Astrocyte (in vitro differentiated cells and primary cell): ENCODE measurements at regions not wholly inside any gene's neighbourhood (a gene's known extent, or its start where the extent isn't known, plus 50 kb on each side); places are given as distances from the start of the nearest gene placed in this dataset.

ENCODE experiments used
- DNase-seq: peaks from one replicate; pipeline ENCODE4 v3.0.0-alpha.2; 2010; ENCODE audit warnings: low read depth
- FAIRE-seq: peaks from 2 replicates; lab custom pipeline; 2011; peaks lifted over from hg19 to GRCh38; lab: Jason Lieb, UNC
- H2AFZ ChIP-seq: 2 replicates; pipeline ENCODE4 v1.6.0; 2012; ENCODE audit warnings: low read depth, low read length, inconsistent platforms
- H3K27ac ChIP-seq: 2 replicates; pipeline ENCODE4 v1.5.1; 2011; ENCODE audit warnings: low read depth, low read length, inconsistent platforms
- H3K27me3 ChIP-seq: 2 replicates; pipeline ENCODE4 v1.6.0; 2011; ENCODE audit warnings: low read length, inconsistent platforms; ENCODE audit not compliant: insufficient read depth
- H3K36me3 ChIP-seq: 2 replicates; pipeline ENCODE4 v1.5.1; 2011; ENCODE audit warnings: low read length, inconsistent platforms; ENCODE audit not compliant: insufficient read depth
- H3K4me1 ChIP-seq: 2 replicates; pipeline ENCODE4 v1.5.1; 2011; ENCODE audit warnings: low read length, inconsistent platforms; ENCODE audit not compliant: insufficient read depth
- H3K4me2 ChIP-seq: 2 replicates; pipeline ENCODE4 v1.6.0; 2012; ENCODE audit warnings: low read length, inconsistent platforms
- H3K4me3 ChIP-seq: 2 replicates; pipeline ENCODE4 v1.5.1; 2011; ENCODE audit warnings: low read depth, mild to moderate bottlenecking, low read length, inconsistent platforms; ENCODE audit not compliant: insufficient read depth
- H3K79me2 ChIP-seq: 2 replicates; pipeline ENCODE4 v1.6.0; 2012; ENCODE audit warnings: mild to moderate bottlenecking, low read length, inconsistent platforms; ENCODE audit not compliant: insufficient read depth
- H3K9ac ChIP-seq: 2 replicates; pipeline ENCODE4 v1.6.0; 2012; ENCODE audit warnings: mild to moderate bottlenecking, low read length, inconsistent platforms
- H3K9me3 ChIP-seq: 2 replicates; pipeline ENCODE4 v1.5.1; 2012; ENCODE audit warnings: low read depth, mild to moderate bottlenecking, low read length, inconsistent platforms; ENCODE audit not compliant: insufficient read depth
- H4K20me1 ChIP-seq: 2 replicates; pipeline ENCODE4 v1.6.0; 2012; ENCODE audit warnings: low read length, inconsistent platforms; ENCODE audit not compliant: insufficient read depth
- H3K27ac Mint-ChIP-seq: one replicate; pipeline ENCODE4 v1.8.0; 2021; ENCODE audit warnings: mild to moderate bottlenecking, mixed read lengths; ENCODE audit not compliant: unreplicated experiment
- H3K27me3 Mint-ChIP-seq: one replicate; pipeline ENCODE4 v1.8.0; 2021; ENCODE audit warnings: low read depth, mixed read lengths; ENCODE audit not compliant: unreplicated experiment
- H3K36me3 Mint-ChIP-seq: one replicate; pipeline ENCODE4 v1.8.0; 2021; ENCODE audit warnings: low read depth, mixed read lengths; ENCODE audit not compliant: unreplicated experiment
- H3K4me1 Mint-ChIP-seq: one replicate; pipeline ENCODE4 v1.8.0; 2021; ENCODE audit warnings: low read depth, mixed read lengths; ENCODE audit not compliant: unreplicated experiment
- H3K4me3 Mint-ChIP-seq: one replicate; pipeline ENCODE4 v1.8.0; 2021; ENCODE audit warnings: mild to moderate bottlenecking, moderate library complexity, mixed read lengths; ENCODE audit not compliant: unreplicated experiment
- H3K9me3 Mint-ChIP-seq: one replicate; pipeline ENCODE4 v1.8.0; 2021; ENCODE audit warnings: mild to moderate bottlenecking, mixed read lengths; ENCODE audit not compliant: unreplicated experiment
- CTCF ChIP-seq: IDR thresholded peaks from 2 replicates; pipeline ENCODE4 v1.5.1; 2011; ENCODE audit warnings: low read depth, mild to moderate bottlenecking, inconsistent platforms, low read length, moderate library complexity; ENCODE audit not compliant: insufficient read depth
- EZH2 ChIP-seq: IDR thresholded peaks from 2 replicates; pipeline ENCODE4 v1.6.1; 2012; ENCODE audit warnings: mild to moderate bottlenecking, low read length, inconsistent platforms; ENCODE audit not compliant: insufficient read depth

- Histone ChIP-seq H3K4me3 (no peak overlapping the region), H3K9ac (no peak overlapping the region), H3K27me3 (no peaks in the 10 kb centered on the region), H3K79me2 (no peaks in the 10 kb centered on the region), H3K4me1 (no peaks in the 10 kb centered on the region), H3K9me3 (peaks cover 5% of the 10 kb centered on the region), H3K27ac (no peak overlapping the region), H3K36me3 (no peaks in the 10 kb centered on the region), H3K4me2 (no peak overlapping the region), H4K20me1 (no peaks in the 10 kb centered on the region), H2AFZ (no peak overlapping the region)
- Mint-ChIP-seq H3K36me3 (no peaks in the 10 kb centered on the region), H3K27me3 (peaks cover 42% of the 10 kb centered on the region), H3K4me1 (no peaks in the 10 kb centered on the region), H3K27ac (no peak overlapping the region), H3K4me3 (no peak overlapping the region), H3K9me3 (no peaks in the 10 kb centered on the region)
- no peak for DNase-seq
- FAIRE-seq: no peak
- TF ChIP-seq CTCF (no peak), EZH2 (no peak)
Measured at GRCh38 chr10:128514536-128514935, 388.3 kb upstream of the MKI67 start.

GRCh38 chr10:128516180-128516579, 390.0 kb upstream of the MKI67 start:
- Mint-ChIP-seq H3K4me3 (no peak overlapping the region), H3K27me3 (peaks cover 36% of the 10 kb centered on the region), H3K9me3 (peaks cover 2% of the 10 kb centered on the region), H3K36me3 (no peaks in the 10 kb centered on the region), H3K27ac (no peak overlapping the region), H3K4me1 (peaks cover 3% of the 10 kb centered on the region)
- no peak overlapping the region for H2AFZ ChIP-seq
- H3K36me3 ChIP-seq: no peaks in the 10 kb centered on the region
- FAIRE-seq (no peak), DNase-seq (no peak)
- H3K27me3 ChIP-seq: no peaks in the 10 kb centered on the region
- TF ChIP-seq EZH2 (no peak), CTCF (no peak)
- H3K4me2 ChIP-seq: no peak overlapping the region
- H3K9ac ChIP-seq: no peak overlapping the region
- H3K27ac ChIP-seq: no peak overlapping the region
- H3K9me3 ChIP-seq: peaks cover 8% of the 10 kb centered on the region
- H3K4me1 ChIP-seq: no peaks in the 10 kb centered on the region
- no peaks in the 10 kb centered on the region for H4K20me1 ChIP-seq
- H3K79me2 ChIP-seq: no peaks in the 10 kb centered on the region
- no peak overlapping the region for H3K4me3 ChIP-seq

- no peaks in the 10 kb centered on the region for H4K20me1 ChIP-seq
- no peaks in the 10 kb centered on the region for H3K36me3 Mint-ChIP-seq
- H3K9ac ChIP-seq: no peak overlapping the region
- H3K4me1 ChIP-seq: no peaks in the 10 kb centered on the region
- no peak overlapping the region for H3K27ac ChIP-seq
- H3K27ac Mint-ChIP-seq: no peak overlapping the region
- FAIRE-seq (no peak), DNase-seq (no peak)
- no peak overlapping the region for H3K4me2 ChIP-seq
- H3K4me3 Mint-ChIP-seq: no peak overlapping the region
- no peak overlapping the region for H2AFZ ChIP-seq
- peaks cover 2% of the 10 kb centered on the region for H3K9me3 Mint-ChIP-seq
- TF ChIP-seq CTCF (no peak), EZH2 (no peak)
- H3K36me3 ChIP-seq: no peaks in the 10 kb centered on the region
- peaks cover 8% of the 10 kb centered on the region for H3K9me3 ChIP-seq
- H3K4me3 ChIP-seq: no peak overlapping the region
- no peaks in the 10 kb centered on the region for H3K27me3 ChIP-seq
- peaks cover 3% of the 10 kb centered on the region for H3K4me1 Mint-ChIP-seq
- H3K27me3 Mint-ChIP-seq: peaks cover 30% of the 10 kb centered on the region
- H3K79me2 ChIP-seq: no peaks in the 10 kb centered on the region
Measured at GRCh38 chr10:128517167-128517566, 390.9 kb upstream of the MKI67 start.
